ENCODE measurements at regions not wholly inside any gene's neighbourhood (a gene's known extent, or its start where the extent isn't known, plus 50 kb on each side); places are given as distances from the start of the nearest gene placed in this dataset.
"Not testable (repeated sequence)": the region's sequence is repeated elsewhere in the genome, so short reads cannot be mapped to it uniquely, and the experiment has no call there.

GRCh38 chr18:22737054-22737453 lies 196.1 kb upstream of the RBBP8 start:
- no peak for DNase-seq (ENCODE audit: low read depth in 2 of 2)

- no peak for DNase-seq (ENCODE audit: low read depth in 2 of 2)
Observed at GRCh38 chr18:22739061-22739642, 194.0 kb upstream of the RBBP8 start.

- no peak for DNase-seq (ENCODE audit: low read depth in 2 of 2)
Observed at GRCh38 chr18:22739789-22740188, 193.3 kb upstream of the RBBP8 start.

- DNase-seq (ENCODE audit: low read depth in 2 of 2) = no peak
Observed at GRCh38 chr18:22741318-22741717, 191.8 kb upstream of the RBBP8 start.

GRCh38 chr18:22742409-22742808 lies 190.7 kb upstream of the RBBP8 start:
- no peak for DNase-seq (ENCODE audit: low read depth in 2 of 2)

- no peak for DNase-seq (ENCODE audit: low read depth in 2 of 2)
Observed at GRCh38 chr18:22745966-22746365, 187.2 kb upstream of the RBBP8 start.

GRCh38 chr18:22752014-22752413 lies 181.1 kb upstream of the RBBP8 start:
- DNase-seq (ENCODE audit: low read depth in 2 of 2) = no peak

- DNase-seq (ENCODE audit: low read depth in 2 of 2) = no peak
Observed at GRCh38 chr18:22753130-22753831, 179.8 kb upstream of the RBBP8 start.

- DNase-seq (ENCODE audit: low read depth in 2 of 2) = not testable (repeated sequence)
Observed at GRCh38 chr18:22764005-22764404, 169.1 kb upstream of the RBBP8 start.

GRCh38 chr18:22765896-22766295 lies 167.2 kb upstream of the RBBP8 start:
- no peak for DNase-seq (ENCODE audit: low read depth in 2 of 2)

GRCh38 chr18:22767653-22768052 lies 165.5 kb upstream of the RBBP8 start:
- no peak for DNase-seq (ENCODE audit: low read depth in 2 of 2)

GRCh38 chr18:22773944-22774343 lies 159.2 kb upstream of the RBBP8 start:
- no peak for DNase-seq (ENCODE audit: low read depth in 2 of 2)

- no peak for DNase-seq (ENCODE audit: low read depth in 2 of 2)
Observed at GRCh38 chr18:22778996-22779395, 154.1 kb upstream of the RBBP8 start.

- no peak for DNase-seq (ENCODE audit: low read depth in 2 of 2)
Observed at GRCh38 chr18:22783245-22783644, 149.9 kb upstream of the RBBP8 start.

- no peak for DNase-seq (ENCODE audit: low read depth in 2 of 2)
Observed at GRCh38 chr18:22783662-22784076, 149.5 kb upstream of the RBBP8 start.

GRCh38 chr18:22789052-22789451 lies 144.1 kb upstream of the RBBP8 start:
- no peak for DNase-seq (ENCODE audit: low read depth in 2 of 2)

GRCh38 chr18:22789600-22789999 lies 143.5 kb upstream of the RBBP8 start:
- no peak for DNase-seq (ENCODE audit: low read depth in 2 of 2)

GRCh38 chr18:22790545-22791309 lies 142.4 kb upstream of the RBBP8 start:
- DNase-seq (ENCODE audit: low read depth in 2 of 2) = no peak

- DNase-seq (ENCODE audit: low read depth in 2 of 2) = no peak
Observed at GRCh38 chr18:22791310-22791610, 141.9 kb upstream of the RBBP8 start.

GRCh38 chr18:22796113-22796512 lies 137.0 kb upstream of the RBBP8 start:
- no peak for DNase-seq (ENCODE audit: low read depth in 2 of 2)

GRCh38 chr18:22800551-22800951 lies 132.6 kb upstream of the RBBP8 start:
- DNase-seq (ENCODE audit: low read depth in 2 of 2) = no peak

- no peak for DNase-seq (ENCODE audit: low read depth in 2 of 2)
Observed at GRCh38 chr18:22813648-22814328, 119.3 kb upstream of the RBBP8 start.

- no peak for DNase-seq (ENCODE audit: low read depth in 2 of 2)
Observed at GRCh38 chr18:22814329-22814703, 118.8 kb upstream of the RBBP8 start.

All from fibroblast of skin of left quadriceps (primary cell).